SH-SY5Y (cell line): ENCODE measurements at regions not wholly inside any gene's neighbourhood (a gene's known extent, or its start where the extent isn't known, plus 50 kb on each side); places are given as distances from the start of the nearest gene placed in this dataset.

Experiments
- GATA2 ChIP-seq: IDR thresholded peaks from 2 replicates; pipeline ENCODE4 v1.6.1; 2011; ENCODE audit warnings: mild to moderate bottlenecking, low read depth, low read length
- GATA3 ChIP-seq: IDR thresholded peaks from 2 replicates; pipeline ENCODE4 v1.6.1; 2011; ENCODE audit warnings: low read depth, mild to moderate bottlenecking, low read length, moderate library complexity

DNA sequence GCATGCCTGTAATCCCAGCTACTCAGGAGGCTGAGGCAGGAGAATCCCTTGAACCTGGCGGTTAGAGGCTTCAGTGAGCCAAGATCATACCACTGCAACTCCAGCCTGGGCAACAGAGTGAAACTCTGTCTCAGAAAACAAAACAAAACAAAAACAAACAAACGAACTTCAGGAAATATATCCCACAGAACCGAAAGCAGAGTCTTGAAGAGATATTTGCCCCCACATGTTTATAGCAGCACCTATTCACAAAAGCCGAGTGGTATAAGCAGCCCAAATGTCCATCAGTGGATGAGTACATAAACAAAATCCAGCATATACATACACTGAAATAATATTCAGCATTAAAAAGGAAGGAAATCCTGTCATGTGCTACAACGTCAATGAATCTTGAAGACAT is 57.6 kb upstream of the GRIN3A start:
- TF ChIP-seq GATA2, result no peak
- TF ChIP-seq GATA3, result no peak
